ENCODE measurements at regions not wholly inside any gene's neighbourhood (a gene's known extent, or its start where the extent isn't known, plus 50 kb on each side); places are given as distances from the start of the nearest gene placed in this dataset.

- H3K27me3 ChIP-seq (ENCODE audit: insufficient read depth in 3 of 3, low read length in 2 of 3) = no peaks in the 10 kb centered on the region
- 87 to 90% (median 90%) methylated on average over 2 of the region's 2 CpGs for WGBS, 3 donors
- H3K4me3 ChIP-seq = no peak overlapping the region
- intact Hi-C loops (cut with DNase I) = no loop called here
- no peak for DNase-seq
- no peak for ATAC-seq
- TF ChIP-seq CTCF (IDR thresholded peaks at IDR 0.05) = no peak
- H3K4me1 ChIP-seq = no peaks in the 10 kb centered on the region
- H3K9me3 ChIP-seq = no peaks in the 10 kb centered on the region
- no peaks in the 10 kb centered on the region for H3K36me3 ChIP-seq (ENCODE audit: insufficient read depth in 1 of 2, low read depth in 1 of 2)
- H3K27ac ChIP-seq = no peak overlapping the region
These were observed 798.4 kb downstream of the PCDH17 start for GRCh38 chr13:58429917-58430316.

GRCh38 chr13:58434943-58435342 is 803.4 kb downstream of the PCDH17 start:
- ATAC-seq (no peak), DNase-seq (no peak)
- TF ChIP-seq CTCF (IDR thresholded peaks at IDR 0.05) = no peak
- Histone ChIP-seq H3K4me3 (no peak overlapping the region), H3K4me1 (no peaks in the 10 kb centered on the region), H3K36me3 (ENCODE audit: insufficient read depth in 1 of 2, low read depth in 1 of 2) (no peaks in the 10 kb centered on the region), H3K9me3 (no peaks in the 10 kb centered on the region), H3K27ac (no peak overlapping the region), H3K27me3 (ENCODE audit: insufficient read depth in 3 of 3, low read length in 2 of 3) (no peaks in the 10 kb centered on the region)
- intact Hi-C loops (cut with DNase I) = no loop called here
- WGBS, 3 donors = 74 to 75% (median 74%) methylated on average over 4 of the region's 4 CpGs

GRCh38 chr13:58437427-58437826 is 805.9 kb downstream of the PCDH17 start:
- no peak overlapping the region for H3K27ac ChIP-seq
- no peak for DNase-seq
- TF ChIP-seq CTCF (IDR thresholded peaks at IDR 0.05) = no peak
- 60 to 65% (median 61%) methylated on average over 5 of the region's 5 CpGs for WGBS, 3 donors
- ATAC-seq = no peak
- no peaks in the 10 kb centered on the region for H3K27me3 ChIP-seq (ENCODE audit: insufficient read depth in 3 of 3, low read length in 2 of 3)
- H3K4me3 ChIP-seq = no peak overlapping the region
- no peaks in the 10 kb centered on the region for H3K9me3 ChIP-seq
- H3K4me1 ChIP-seq = no peaks in the 10 kb centered on the region
- intact Hi-C loops (cut with DNase I) = no loop called here
- H3K36me3 ChIP-seq (ENCODE audit: insufficient read depth in 1 of 2, low read depth in 1 of 2) = no peaks in the 10 kb centered on the region

GRCh38 chr13:58446979-58447378 is 815.4 kb downstream of the PCDH17 start:
- H3K36me3 ChIP-seq (ENCODE audit: insufficient read depth in 1 of 2, low read depth in 1 of 2) = no peaks in the 10 kb centered on the region
- no peak overlapping the region for H3K4me3 ChIP-seq
- DNase-seq = no peak
- intact Hi-C loops (cut with DNase I) = no loop called here
- no peak for ATAC-seq
- no peaks in the 10 kb centered on the region for H3K27me3 ChIP-seq (ENCODE audit: insufficient read depth in 3 of 3, low read length in 2 of 3)
- H3K4me1 ChIP-seq = no peaks in the 10 kb centered on the region
- TF ChIP-seq CTCF (IDR thresholded peaks at IDR 0.05) = no peak
- no peaks in the 10 kb centered on the region for H3K9me3 ChIP-seq
- no peak overlapping the region for H3K27ac ChIP-seq
- 68 to 75% (median 72%) methylated on average over 2 of the region's 2 CpGs for WGBS, 3 donors

GRCh38 chr13:58452123-58452623 is 820.6 kb downstream of the PCDH17 start:
- no peaks in the 10 kb centered on the region for H3K4me1 ChIP-seq
- H3K4me3 ChIP-seq = no peak overlapping the region
- intact Hi-C loops (cut with DNase I) = no loop called here
- no peaks in the 10 kb centered on the region for H3K9me3 ChIP-seq
- WGBS, 3 donors = 66 to 78% (median 69%) methylated on average over 3 of the region's 3 CpGs
- ATAC-seq (no peak), DNase-seq (no peak)
- TF ChIP-seq CTCF (IDR thresholded peaks at IDR 0.05) = no peak
- H3K36me3 ChIP-seq (ENCODE audit: insufficient read depth in 1 of 2, low read depth in 1 of 2) = no peaks in the 10 kb centered on the region
- H3K27ac ChIP-seq = no peak overlapping the region
- H3K27me3 ChIP-seq (ENCODE audit: insufficient read depth in 3 of 3, low read length in 2 of 3) = no peaks in the 10 kb centered on the region

All from psoas muscle (tissue), 7 donors.